GM19035 (cell line): ENCODE measurements at regions not wholly inside any gene's neighbourhood (a gene's known extent, or its start where the extent isn't known, plus 50 kb on each side); places are given as distances from the start of the nearest gene placed in this dataset.
"Not testable (repeated sequence)": the region's sequence is repeated elsewhere in the genome, so short reads cannot be mapped to it uniquely, and the experiment has no call there.

Experiments used
- ATAC-seq: cut with Tn5 transposase; IDR thresholded peaks from one replicate; pipeline ENCODE4 v1.9.1; 2021; ENCODE audit not compliant: unreplicated experiment

- no peak for ATAC-seq
Observed at GRCh38 chr10:42380926-42381547, 257.3 kb downstream of the ZNF33B start.

GRCh38 chr10:42367532-42368230 is 270.7 kb downstream of the ZNF33B start:
- ATAC-seq: peak; percentile 88

GRCh38 chr10:42351745-42352144 is 286.6 kb downstream of the ZNF33B start:
- no peak for ATAC-seq

- not testable (repeated sequence) for ATAC-seq
Observed at GRCh38 chr10:42336593-42337337, 301.6 kb downstream of the ZNF33B start.

GRCh38 chr10:42335653-42336296 is 302.6 kb downstream of the ZNF33B start:
- not testable (repeated sequence) for ATAC-seq

- ATAC-seq: no peak
Observed at GRCh38 chr10:42304341-42304740, 334.0 kb downstream of the ZNF33B start.

GRCh38 chr10:42281896-42282295 is 356.5 kb downstream of the ZNF33B start:
- not testable (repeated sequence) for ATAC-seq

- ATAC-seq: not testable (repeated sequence)
Observed at GRCh38 chr10:42269788-42270187, 368.6 kb downstream of the ZNF33B start.

GRCh38 chr10:42263259-42263658 is 375.1 kb downstream of the ZNF33B start:
- ATAC-seq: not testable (repeated sequence)

- not testable (repeated sequence) for ATAC-seq
Observed at GRCh38 chr10:42243002-42243401, 395.4 kb downstream of the ZNF33B start.

GRCh38 chr10:42242135-42242805 is 396.1 kb downstream of the ZNF33B start:
- ATAC-seq: no peak

GRCh38 chr10:42236401-42236800 is 402.0 kb downstream of the ZNF33B start:
- ATAC-seq: not testable (repeated sequence)

GRCh38 chr10:42235736-42236135 is 402.6 kb downstream of the ZNF33B start:
- ATAC-seq: not testable (repeated sequence)

GRCh38 chr10:42235241-42235640 is 403.1 kb downstream of the ZNF33B start:
- ATAC-seq: not testable (repeated sequence)

GRCh38 chr10:42234506-42234905 is 403.9 kb downstream of the ZNF33B start:
- ATAC-seq: not testable (repeated sequence)

GRCh38 chr10:42233461-42234206 is 404.7 kb downstream of the ZNF33B start:
- ATAC-seq: not testable (repeated sequence)

- ATAC-seq: not testable (repeated sequence)
Observed at GRCh38 chr10:42232955-42233354, 405.4 kb downstream of the ZNF33B start.

GRCh38 chr10:42230812-42231211 is 407.6 kb downstream of the ZNF33B start:
- ATAC-seq: not testable (repeated sequence)

GRCh38 chr10:42230115-42230514 is 408.3 kb downstream of the ZNF33B start:
- ATAC-seq: not testable (repeated sequence)

- not testable (repeated sequence) for ATAC-seq
Observed at GRCh38 chr10:42227859-42228258, 410.5 kb downstream of the ZNF33B start.
